G401 (cell line): ENCODE measurements at regions not wholly inside any gene's neighbourhood (a gene's known extent, or its start where the extent isn't known, plus 50 kb on each side); places are given as distances from the start of the nearest gene placed in this dataset.
A peak's percentile ranks its signal among the peaks of the same experiment; 100 is the strongest.

Experiments used
- DNase-seq: peaks from one replicate; pipeline ENCODE4 v3.0.0-alpha.2; 2015; ENCODE audit warnings: low spot score
- in situ Hi-C: cut with HindIII; loops from 2 replicates; pipeline ENCODE4 v1.10.0; 2016; ENCODE audit warnings: low sequenced_read_pairs, mixed read lengths

- in situ Hi-C loops: no loop called here
These were observed 266.9 kb upstream of the SLCO3A1 start for GRCh38 chr15:91586560-91586959.

GRCh38 chr15:91589360-91589759 is 264.1 kb upstream of the SLCO3A1 start:
- in situ Hi-C loops: no loop called here
- DNase-seq: no peak

More at GRCh38 chr15:91586560-91586959, 266.9 kb upstream of the SLCO3A1 start:
- no peak for DNase-seq

- in situ Hi-C loops: no loop called here
These were observed 260.9 kb upstream of the SLCO3A1 start for GRCh38 chr15:91592567-91592966.

GRCh38 chr15:91593067-91593466 is 260.4 kb upstream of the SLCO3A1 start:
- DNase-seq: no peak
- in situ Hi-C loops: no loop called here

More at GRCh38 chr15:91592567-91592966, 260.9 kb upstream of the SLCO3A1 start:
- no peak for DNase-seq

- in situ Hi-C loops: no loop called here
- DNase-seq: no peak
These were observed 259.9 kb upstream of the SLCO3A1 start for GRCh38 chr15:91593653-91594052.

GRCh38 chr15:91599261-91599660 is 254.2 kb upstream of the SLCO3A1 start:
- no peak for DNase-seq
- in situ Hi-C loops: no loop called here

- in situ Hi-C loops: no loop called here
- no peak for DNase-seq
These were observed 250.0 kb upstream of the SLCO3A1 start for GRCh38 chr15:91603384-91604080.

GRCh38 chr15:91604122-91604521 is 249.4 kb upstream of the SLCO3A1 start:
- DNase-seq: no peak
- in situ Hi-C loops: no loop called here

GRCh38 chr15:91605576-91605975 is 247.9 kb upstream of the SLCO3A1 start:
- in situ Hi-C loops: no loop called here
- DNase-seq: no peak

- DNase-seq: no peak
- in situ Hi-C loops: no loop called here
These were observed 244.3 kb upstream of the SLCO3A1 start for GRCh38 chr15:91609231-91609630.

GRCh38 chr15:91609966-91610365 is 243.5 kb upstream of the SLCO3A1 start:
- in situ Hi-C loops: no loop called here

GRCh38 chr15:91611561-91612323 is 241.8 kb upstream of the SLCO3A1 start:
- in situ Hi-C loops: no loop called here
- DNase-seq: no peak

More at GRCh38 chr15:91609966-91610365, 243.5 kb upstream of the SLCO3A1 start:
- DNase-seq: no peak

GRCh38 chr15:91620229-91620628 is 233.3 kb upstream of the SLCO3A1 start:
- no peak for DNase-seq
- in situ Hi-C loops: no loop called here

GRCh38 chr15:91622235-91622634 is 231.3 kb upstream of the SLCO3A1 start:
- no peak for DNase-seq
- in situ Hi-C loops: no loop called here

GRCh38 chr15:91622711-91623342 is 230.7 kb upstream of the SLCO3A1 start:
- in situ Hi-C loops: no loop called here
- no peak for DNase-seq

GRCh38 chr15:91624353-91624968 is 229.0 kb upstream of the SLCO3A1 start:
- in situ Hi-C loops: no loop called here
- no peak for DNase-seq

- no peak for DNase-seq
- in situ Hi-C loops: no loop called here
These were observed 228.0 kb upstream of the SLCO3A1 start for GRCh38 chr15:91625506-91625905.

GRCh38 chr15:91627473-91628278 is 225.8 kb upstream of the SLCO3A1 start:
- in situ Hi-C loops: no loop called here

GRCh38 chr15:91630090-91630489 is 223.4 kb upstream of the SLCO3A1 start:
- in situ Hi-C loops: no loop called here
- DNase-seq: no peak

More at GRCh38 chr15:91627473-91628278, 225.8 kb upstream of the SLCO3A1 start:
- DNase-seq: peak; percentile 1
